PFSK-1 (cell line): ENCODE measurements at regions not wholly inside any gene's neighbourhood (a gene's known extent, or its start where the extent isn't known, plus 50 kb on each side); places are given as distances from the start of the nearest gene placed in this dataset.

Source experiments
- FOXP2 ChIP-seq: optimal IDR thresholded peaks from 2 replicates; pipeline ENCODE3; 2011; ENCODE audit warnings: borderline replicate concordance, control low read depth, inconsistent platforms; ENCODE audit not compliant: insufficient read depth; ENCODE audit errors: extremely low read length, extremely low read depth
- POLR2AphosphoS5 ChIP-seq: IDR thresholded peaks from 2 replicates; pipeline ENCODE4 v1.6.1; 2012; ENCODE audit warnings: low read depth, mild to moderate bottlenecking, control low read depth, low read length, moderate library complexity
- REST ChIP-seq, 2 experiments: IDR thresholded peaks; 2 replicates each; pipeline versions ENCODE4 v1.6.1 to v1.8.0; 2011 to 2012; ENCODE audit warnings: low read depth in 2 of 2, low read length in 2 of 2, control low read depth in 1 of 2, inconsistent platforms in 1 of 2, mild to moderate bottlenecking in 1 of 2, moderate library complexity in 1 of 2; ENCODE audit not compliant: insufficient read depth in 1 of 2
- SIN3A ChIP-seq: IDR thresholded peaks from 2 replicates; pipeline ENCODE4 v1.6.1; 2012; ENCODE audit warnings: mild to moderate bottlenecking, low read length, moderate library complexity, borderline replicate concordance; ENCODE audit not compliant: insufficient read depth
- TAF1 ChIP-seq: IDR thresholded peaks from 2 replicates; pipeline ENCODE4 v1.6.1; 2012; ENCODE audit warnings: low read length, control low read depth, borderline replicate concordance; ENCODE audit not compliant: insufficient read depth

GRCh38 chr3:193857996-193858395, 265.0 kb downstream of the OPA1 start:
- no peak for TF ChIP-seq TAF1
- TF ChIP-seq POLR2AphosphoS5, result no peak
- no peak for TF ChIP-seq REST (IDR thresholded peaks at IDR 0.05; ENCODE audit: insufficient read depth in 1 of 2, low read depth in 2 of 2, low read length in 2 of 2)
- TF ChIP-seq SIN3A, result no peak
- no peak for TF ChIP-seq FOXP2
